ENCODE measurements at regions not wholly inside any gene's neighbourhood (a gene's known extent, or its start where the extent isn't known, plus 50 kb on each side); places are given as distances from the start of the nearest gene placed in this dataset.

GRCh38 chr9:129273941-129274684, 96.1 kb upstream of the IER5L start:
- no peak for TF ChIP-seq EZH2 (IDR thresholded peaks at IDR 0.05)
- TF ChIP-seq POLR2AphosphoS5 (IDR thresholded peaks at IDR 0.05; ENCODE audit: borderline replicate concordance, low read depth, low read length), result no peak
